Tongue (tissue), 1 donor: ENCODE measurements at regions not wholly inside any gene's neighbourhood (a gene's known extent, or its start where the extent isn't known, plus 50 kb on each side); places are given as distances from the start of the nearest gene placed in this dataset.
"Not testable (repeated sequence)": the region's sequence is repeated elsewhere in the genome, so short reads cannot be mapped to it uniquely, and the experiment has no call there.

Experiments
- DNase-seq: peaks from one replicate; pipeline ENCODE4 v3.0.0-alpha.2; 2015

GRCh38 chr5:174491265-174491664 is 233.1 kb upstream of the MSX2 start:
- DNase-seq: no peak

GRCh38 chr5:174491761-174492350 is 232.5 kb upstream of the MSX2 start:
- DNase-seq: no peak

GRCh38 chr5:174493530-174493929 is 230.9 kb upstream of the MSX2 start:
- peak; percentile 11 for DNase-seq

- not testable (repeated sequence) for DNase-seq
These were observed 226.4 kb upstream of the MSX2 start for GRCh38 chr5:174497939-174498338.

- DNase-seq: not testable (repeated sequence)
These were observed 225.8 kb upstream of the MSX2 start for GRCh38 chr5:174498575-174498974.

GRCh38 chr5:174500636-174501035 is 223.7 kb upstream of the MSX2 start:
- no peak for DNase-seq

- no peak for DNase-seq
These were observed 222.8 kb upstream of the MSX2 start for GRCh38 chr5:174501461-174502069.

GRCh38 chr5:174503086-174503460 is 221.3 kb upstream of the MSX2 start:
- no peak for DNase-seq

- DNase-seq: peak; percentile 20
These were observed 220.7 kb upstream of the MSX2 start for GRCh38 chr5:174503461-174504265.

GRCh38 chr5:174504266-174504726 is 220.1 kb upstream of the MSX2 start:
- DNase-seq: no peak

GRCh38 chr5:174505621-174506020 is 218.8 kb upstream of the MSX2 start:
- DNase-seq: no peak

- not testable (repeated sequence) for DNase-seq
These were observed 213.5 kb upstream of the MSX2 start for GRCh38 chr5:174510782-174511453.

GRCh38 chr5:174511714-174512253 is 212.6 kb upstream of the MSX2 start:
- DNase-seq: no peak

- no peak for DNase-seq
These were observed 210.1 kb upstream of the MSX2 start for GRCh38 chr5:174514325-174514724.

GRCh38 chr5:174514983-174515394 is 209.4 kb upstream of the MSX2 start:
- no peak for DNase-seq

GRCh38 chr5:174516741-174517140 is 207.6 kb upstream of the MSX2 start:
- DNase-seq: no peak

GRCh38 chr5:174518512-174518911 is 205.9 kb upstream of the MSX2 start:
- no peak for DNase-seq

GRCh38 chr5:174520420-174521396 is 203.7 kb upstream of the MSX2 start:
- DNase-seq: no peak

- DNase-seq: no peak
These were observed 202.9 kb upstream of the MSX2 start for GRCh38 chr5:174521449-174521848.

- DNase-seq: no peak
These were observed 201.7 kb upstream of the MSX2 start for GRCh38 chr5:174522480-174523260.
